Stimulated activated CD8-positive, alpha-beta memory T cell treated with anti-CD3 and anti-CD28 coated beads, Interleukin-2, amount 100 ng/mL, for 1 hour (primary cell): ENCODE measurements at regions not wholly inside any gene's neighbourhood (a gene's known extent, or its start where the extent isn't known, plus 50 kb on each side); places are given as distances from the start of the nearest gene placed in this dataset.

Source experiments
- DNase-seq, 2 donors: peaks; one replicate each; pipeline ENCODE4 v3.0.0-alpha.2; 2020; ENCODE audit warnings: low read depth in 2 of 2

GRCh38 chr6:167643223-167643622 is 183.5 kb upstream of the AFDN start:
- DNase-seq, result no peak

- DNase-seq, result no peak
Measured at GRCh38 chr6:167643716-167644115, 183.0 kb upstream of the AFDN start.

- no peak for DNase-seq
Measured at GRCh38 chr6:167644412-167645132, 182.1 kb upstream of the AFDN start.

GRCh38 chr6:167645368-167645767 is 181.3 kb upstream of the AFDN start:
- no peak for DNase-seq

GRCh38 chr6:167647306-167647705 is 179.4 kb upstream of the AFDN start:
- no peak for DNase-seq

GRCh38 chr6:167647737-167648470 is 178.8 kb upstream of the AFDN start:
- DNase-seq, result no peak

GRCh38 chr6:167648501-167649278 is 178.0 kb upstream of the AFDN start:
- DNase-seq, result no peak

GRCh38 chr6:167649476-167649875 is 177.2 kb upstream of the AFDN start:
- no peak for DNase-seq

GRCh38 chr6:167650730-167651317 is 175.9 kb upstream of the AFDN start:
- no peak for DNase-seq

GRCh38 chr6:167651318-167652041 is 175.2 kb upstream of the AFDN start:
- no peak for DNase-seq

- DNase-seq, result no peak
Measured at GRCh38 chr6:167652042-167652700, 174.5 kb upstream of the AFDN start.

GRCh38 chr6:167652701-167653095 is 174.0 kb upstream of the AFDN start:
- no peak for DNase-seq

- no peak for DNase-seq
Measured at GRCh38 chr6:167653561-167653960, 173.2 kb upstream of the AFDN start.

GRCh38 chr6:167654389-167654788 is 172.3 kb upstream of the AFDN start:
- DNase-seq, result no peak

GRCh38 chr6:167655174-167655821 is 171.4 kb upstream of the AFDN start:
- DNase-seq, result no peak

- DNase-seq, result no peak
Measured at GRCh38 chr6:167658106-167658505, 168.6 kb upstream of the AFDN start.

- no peak for DNase-seq
Measured at GRCh38 chr6:167659046-167659445, 167.7 kb upstream of the AFDN start.

GRCh38 chr6:167660424-167660823 is 166.3 kb upstream of the AFDN start:
- no peak for DNase-seq

GRCh38 chr6:167660944-167661551 is 165.7 kb upstream of the AFDN start:
- no peak for DNase-seq

- no peak for DNase-seq
Measured at GRCh38 chr6:167661552-167662044, 165.1 kb upstream of the AFDN start.
